ENCODE measurements at regions not wholly inside any gene's neighbourhood (a gene's known extent, or its start where the extent isn't known, plus 50 kb on each side); places are given as distances from the start of the nearest gene placed in this dataset.

DNA sequence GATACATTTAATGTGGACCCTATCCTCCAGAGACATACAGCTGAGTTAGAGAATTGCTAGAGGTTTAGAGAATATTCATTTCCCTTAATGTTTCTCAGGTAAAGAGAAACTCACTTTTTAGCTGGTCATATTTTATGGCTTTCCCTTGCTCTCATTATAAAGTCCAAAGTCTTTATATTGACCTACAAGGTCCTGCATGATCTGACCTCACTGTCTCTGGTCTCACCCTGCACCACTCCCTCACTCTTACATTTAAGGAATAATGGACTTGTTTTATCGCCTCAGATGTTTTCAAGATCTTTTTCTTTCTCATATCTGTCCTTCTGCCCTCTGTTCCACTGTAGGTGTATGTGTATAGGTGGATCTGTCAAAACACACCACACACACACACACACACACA is 597.3 kb downstream of the PLCL1 start:
- Histone ChIP-seq H2AFZ (ENCODE audit: low read depth, low read length) (no peak overlapping the region), H3K9me3 (ENCODE audit: insufficient read depth, low read length) (no peaks in the 10 kb centered on the region), H3K9ac (ENCODE audit: low read length) (no peak overlapping the region), H3K36me3 (replicated peaks; ENCODE audit: low read depth, low read length) (no peaks in the 10 kb centered on the region), H4K20me1 (ENCODE audit: insufficient read depth, low read length) (no peaks in the 10 kb centered on the region), H3K27me3 (ENCODE audit: low read depth, low read length) (peaks cover 20% of the 10 kb centered on the region; the same call in 1 of the 2 replicates), H3K27ac (ENCODE audit: low read length) (no peak overlapping the region), H3K4me3 (ENCODE audit: low read length) (no peak overlapping the region), H3K4me1 (ENCODE audit: low read length) (no peaks in the 10 kb centered on the region), H3K79me2 (ENCODE audit: low read length) (no peaks in the 10 kb centered on the region), H3K4me2 (ENCODE audit: low read length) (no peak overlapping the region)
- TF ChIP-seq, protein P1, sequence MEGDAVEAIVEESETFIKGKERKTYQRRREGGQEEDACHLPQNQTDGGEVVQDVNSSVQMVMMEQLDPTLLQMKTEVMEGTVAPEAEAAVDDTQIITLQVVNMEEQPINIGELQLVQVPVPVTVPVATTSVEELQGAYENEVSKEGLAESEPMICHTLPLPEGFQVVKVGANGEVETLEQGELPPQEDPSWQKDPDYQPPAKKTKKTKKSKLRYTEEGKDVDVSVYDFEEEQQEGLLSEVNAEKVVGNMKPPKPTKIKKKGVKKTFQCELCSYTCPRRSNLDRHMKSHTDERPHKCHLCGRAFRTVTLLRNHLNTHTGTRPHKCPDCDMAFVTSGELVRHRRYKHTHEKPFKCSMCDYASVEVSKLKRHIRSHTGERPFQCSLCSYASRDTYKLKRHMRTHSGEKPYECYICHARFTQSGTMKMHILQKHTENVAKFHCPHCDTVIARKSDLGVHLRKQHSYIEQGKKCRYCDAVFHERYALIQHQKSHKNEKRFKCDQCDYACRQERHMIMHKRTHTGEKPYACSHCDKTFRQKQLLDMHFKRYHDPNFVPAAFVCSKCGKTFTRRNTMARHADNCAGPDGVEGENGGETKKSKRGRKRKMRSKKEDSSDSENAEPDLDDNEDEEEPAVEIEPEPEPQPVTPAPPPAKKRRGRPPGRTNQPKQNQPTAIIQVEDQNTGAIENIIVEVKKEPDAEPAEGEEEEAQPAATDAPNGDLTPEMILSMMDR (IDR thresholded peaks at IDR 0.05; ENCODE audit: low read depth, low read length), result no peak
- TF ChIP-seq EZH2phosphoT487 (IDR thresholded peaks at IDR 0.05; ENCODE audit: low read depth), result no peak

DNA sequence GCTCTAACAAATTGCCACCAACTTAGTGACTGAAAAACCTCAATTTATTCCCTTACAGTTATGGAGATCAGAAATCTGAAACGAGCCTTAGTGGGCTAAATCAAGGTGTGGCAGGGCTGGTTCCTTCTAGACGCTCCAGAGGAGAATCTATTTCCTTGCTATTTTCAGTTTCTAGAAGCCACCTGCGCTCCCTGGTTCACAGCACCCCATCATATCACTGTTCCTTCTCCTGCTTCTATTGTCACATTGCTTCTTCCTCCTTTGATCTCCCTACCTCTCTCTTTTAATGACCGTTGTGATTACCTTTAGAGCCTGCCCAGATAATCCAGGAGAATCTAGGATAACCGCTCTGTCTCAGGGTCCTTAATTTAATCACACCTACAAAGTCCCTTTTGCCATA is 596.6 kb downstream of the PLCL1 start:
- Histone ChIP-seq H3K9ac (ENCODE audit: low read length) (no peak overlapping the region), H3K79me2 (ENCODE audit: low read length) (no peaks in the 10 kb centered on the region), H3K4me1 (ENCODE audit: low read length) (no peaks in the 10 kb centered on the region), H3K9me3 (ENCODE audit: insufficient read depth, low read length) (no peaks in the 10 kb centered on the region), H3K27me3 (ENCODE audit: low read depth, low read length) (peaks cover 22% of the 10 kb centered on the region; the same call in 1 of the 2 replicates), H3K36me3 (replicated peaks; ENCODE audit: low read depth, low read length) (no peaks in the 10 kb centered on the region), H3K4me2 (ENCODE audit: low read length) (no peak overlapping the region), H2AFZ (ENCODE audit: low read depth, low read length) (no peak overlapping the region), H4K20me1 (ENCODE audit: insufficient read depth, low read length) (no peaks in the 10 kb centered on the region), H3K4me3 (ENCODE audit: low read length) (no peak overlapping the region), H3K27ac (ENCODE audit: low read length) (no peak overlapping the region)
- TF ChIP-seq, protein P1 (IDR thresholded peaks at IDR 0.05; ENCODE audit: low read depth, low read length), result no peak
- TF ChIP-seq EZH2phosphoT487 (IDR thresholded peaks at IDR 0.05; ENCODE audit: low read depth), result no peak

DNA sequence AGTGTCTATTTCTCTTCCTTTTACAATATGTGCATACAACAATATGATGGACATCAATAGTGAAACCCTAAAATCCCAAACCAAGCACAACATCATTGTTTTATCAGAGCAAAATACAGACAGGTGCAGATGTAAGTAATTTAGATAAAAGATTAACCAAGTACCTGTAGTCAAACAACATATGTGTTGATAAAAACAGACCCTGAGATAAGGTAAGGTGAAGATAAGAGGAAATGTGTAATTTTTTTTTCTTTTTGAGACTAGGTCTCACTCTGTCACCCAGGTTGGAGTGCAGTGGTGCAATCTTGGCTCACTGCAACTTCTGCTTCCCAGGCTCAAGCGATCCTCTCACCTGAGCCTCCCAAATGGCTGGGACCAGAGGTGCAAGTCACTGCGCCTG is 589.8 kb downstream of the PLCL1 start:
- no peaks in the 10 kb centered on the region for H3K4me1 ChIP-seq (ENCODE audit: low read length)

DNA sequence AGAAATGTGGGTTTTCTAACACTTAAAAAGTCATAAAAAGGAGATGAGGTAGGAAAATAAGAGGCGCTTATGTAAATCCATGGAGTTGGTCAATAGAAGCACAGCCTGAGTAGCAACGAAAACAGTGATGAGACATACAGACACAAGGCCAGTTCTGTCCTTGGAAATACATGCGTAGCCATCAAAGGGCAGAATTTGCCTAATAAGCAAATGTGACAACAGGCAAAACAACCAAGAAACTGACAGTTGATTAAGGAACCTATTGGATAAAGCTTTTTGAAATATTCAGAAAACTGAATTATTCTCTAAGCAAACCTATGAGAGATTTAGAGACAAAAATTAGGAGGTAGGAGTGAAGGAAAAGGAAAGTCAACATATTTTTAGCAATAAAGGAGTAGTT is 586.3 kb downstream of the PLCL1 start:
- Histone ChIP-seq H4K20me1 (ENCODE audit: insufficient read depth, low read length) (no peaks in the 10 kb centered on the region), H3K27ac (ENCODE audit: low read length) (no peak overlapping the region), H3K4me3 (ENCODE audit: low read length) (no peak overlapping the region), H3K79me2 (ENCODE audit: low read length) (no peaks in the 10 kb centered on the region), H3K9ac (ENCODE audit: low read length) (no peak overlapping the region), H3K4me1 (ENCODE audit: low read length) (no peaks in the 10 kb centered on the region), H2AFZ (ENCODE audit: low read depth, low read length) (no peak overlapping the region), H3K9me3 (ENCODE audit: insufficient read depth, low read length) (no peaks in the 10 kb centered on the region), H3K4me2 (ENCODE audit: low read length) (no peak overlapping the region), H3K36me3 (replicated peaks; ENCODE audit: low read depth, low read length) (no peaks in the 10 kb centered on the region), H3K27me3 (ENCODE audit: low read depth, low read length) (no peaks in the 10 kb centered on the region)
- TF ChIP-seq, protein P1 (IDR thresholded peaks at IDR 0.05; ENCODE audit: low read depth, low read length), result no peak
- no peak for TF ChIP-seq EZH2phosphoT487 (IDR thresholded peaks at IDR 0.05; ENCODE audit: low read depth)

More for the DNA sequence above, 589.8 kb downstream of the PLCL1 start:
- H2AFZ ChIP-seq (ENCODE audit: low read depth, low read length), result no peak overlapping the region
- no peak overlapping the region for H3K27ac ChIP-seq (ENCODE audit: low read length)
- H3K36me3 ChIP-seq (replicated peaks; ENCODE audit: low read depth, low read length), result no peaks in the 10 kb centered on the region
- H3K79me2 ChIP-seq (ENCODE audit: low read length), result no peaks in the 10 kb centered on the region
- H3K27me3 ChIP-seq (ENCODE audit: low read depth, low read length), result peaks cover 3% of the 10 kb centered on the region; the same call in 1 of the 2 replicates
- no peak overlapping the region for H3K9ac ChIP-seq (ENCODE audit: low read length)
- H3K4me2 ChIP-seq (ENCODE audit: low read length), result no peak overlapping the region
- H3K4me3 ChIP-seq (ENCODE audit: low read length), result no peak overlapping the region
- no peaks in the 10 kb centered on the region for H4K20me1 ChIP-seq (ENCODE audit: insufficient read depth, low read length)
- H3K9me3 ChIP-seq (ENCODE audit: insufficient read depth, low read length), result no peaks in the 10 kb centered on the region
- TF ChIP-seq, protein P1 (IDR thresholded peaks at IDR 0.05; ENCODE audit: low read depth, low read length), result no peak
- no peak for TF ChIP-seq EZH2phosphoT487 (IDR thresholded peaks at IDR 0.05; ENCODE audit: low read depth)

All from OCI-LY3 (cell line).